ENCODE measurements at regions not wholly inside any gene's neighbourhood (a gene's known extent, or its start where the extent isn't known, plus 50 kb on each side); places are given as distances from the start of the nearest gene placed in this dataset.

DNA sequence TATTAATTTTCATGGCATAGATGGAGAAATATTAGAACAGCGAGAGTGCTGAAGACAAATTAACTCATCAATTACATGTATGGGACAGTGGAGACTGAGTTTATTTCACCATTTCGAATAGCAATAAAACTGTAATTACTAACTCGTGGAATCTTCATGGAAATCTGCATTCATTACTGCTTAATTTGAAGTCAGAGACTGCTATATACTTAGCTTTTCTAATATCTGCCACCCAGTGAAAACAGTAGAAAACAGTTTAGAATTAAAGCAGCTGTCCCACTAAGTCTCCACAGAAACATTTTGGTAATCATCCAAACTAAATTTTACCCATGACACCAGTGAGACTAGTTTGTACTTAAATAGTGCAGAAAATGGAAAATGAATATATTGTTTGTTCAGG is 56.8 kb downstream of the IZUMO3 start:
- H3K4me3 ChIP-seq (replicated peaks; ENCODE audit: insufficient read depth, low read length), result no peak overlapping the region
- TF ChIP-seq GABPA (IDR thresholded peaks at IDR 0.05; ENCODE audit: low read depth) (no peak), REST (IDR thresholded peaks at IDR 0.05; ENCODE audit: insufficient replicate concordance, low read depth) (no peak), CTCF (IDR thresholded peaks at IDR 0.05; ENCODE audit: insufficient read depth, low read length) (no peak), POLR2AphosphoS5 (IDR thresholded peaks at IDR 0.05; ENCODE audit: low read depth) (no peak), SPI1 (IDR thresholded peaks at IDR 0.05; ENCODE audit: borderline replicate concordance, low read depth) (no peak)
- no peak overlapping the region for H3K27ac ChIP-seq (replicated peaks)
- no peak for DNase-seq (ENCODE audit: low read depth in 1 of 2, low spot score in 1 of 2)
- H3K27me3 ChIP-seq (ENCODE audit: insufficient read depth, poor library complexity, severe bottlenecking), result no peaks in the 10 kb centered on the region

DNA sequence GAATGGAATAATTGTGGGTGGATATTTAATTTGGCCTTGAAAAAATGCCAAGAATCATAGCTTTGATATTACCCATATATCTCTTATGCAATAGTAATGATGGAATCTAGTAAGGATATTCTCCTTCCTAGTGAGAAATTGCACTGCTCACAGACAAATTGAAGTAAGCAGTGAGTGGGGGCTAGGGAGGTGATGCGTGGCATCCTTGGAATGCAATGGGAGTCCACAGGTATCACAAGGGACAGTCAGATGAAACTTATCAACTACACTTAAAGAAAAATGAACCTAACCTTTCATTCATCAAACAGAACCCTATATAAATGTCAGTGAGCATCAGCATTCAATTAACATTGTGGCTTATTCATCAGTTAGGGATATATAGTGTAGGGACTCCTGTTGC is 57.8 kb downstream of the IZUMO3 start:
- no peaks in the 10 kb centered on the region for H3K27me3 ChIP-seq (ENCODE audit: insufficient read depth, poor library complexity, severe bottlenecking)
- no peak overlapping the region for H3K27ac ChIP-seq (replicated peaks)
- no peak for TF ChIP-seq REST (IDR thresholded peaks at IDR 0.05; ENCODE audit: insufficient replicate concordance, low read depth)
- no peak for TF ChIP-seq CTCF (IDR thresholded peaks at IDR 0.05; ENCODE audit: insufficient read depth, low read length)
- no peak for TF ChIP-seq POLR2AphosphoS5 (IDR thresholded peaks at IDR 0.05; ENCODE audit: low read depth)
- no peak for TF ChIP-seq SPI1 (IDR thresholded peaks at IDR 0.05; ENCODE audit: borderline replicate concordance, low read depth)
- TF ChIP-seq GABPA (IDR thresholded peaks at IDR 0.05; ENCODE audit: low read depth), result no peak
- no peak for DNase-seq (ENCODE audit: low read depth in 1 of 2, low spot score in 1 of 2)
- no peak overlapping the region for H3K4me3 ChIP-seq (replicated peaks; ENCODE audit: insufficient read depth, low read length)

GRCh38 chr9:24487250-24487861 is 58.3 kb downstream of the IZUMO3 start:
- no peaks in the 10 kb centered on the region for H3K27me3 ChIP-seq (ENCODE audit: insufficient read depth, poor library complexity, severe bottlenecking)
- no peak overlapping the region for H3K27ac ChIP-seq (replicated peaks)
- no peak overlapping the region for H3K4me3 ChIP-seq (replicated peaks; ENCODE audit: insufficient read depth, low read length)
- DNase-seq (ENCODE audit: low read depth in 1 of 2, low spot score in 1 of 2), result no peak
- no peak for TF ChIP-seq GABPA (IDR thresholded peaks at IDR 0.05; ENCODE audit: low read depth)
- TF ChIP-seq CTCF (IDR thresholded peaks at IDR 0.05; ENCODE audit: insufficient read depth, low read length), result no peak
- no peak for TF ChIP-seq REST (IDR thresholded peaks at IDR 0.05; ENCODE audit: insufficient replicate concordance, low read depth)
- TF ChIP-seq POLR2AphosphoS5 (IDR thresholded peaks at IDR 0.05; ENCODE audit: low read depth), result no peak
- TF ChIP-seq SPI1 (IDR thresholded peaks at IDR 0.05; ENCODE audit: borderline replicate concordance, low read depth), result no peak

All from HL-60 (cell line).